ENCODE measurements at regions not wholly inside any gene's neighbourhood (a gene's known extent, or its start where the extent isn't known, plus 50 kb on each side); places are given as distances from the start of the nearest gene placed in this dataset.

GRCh38 chr16:26806657-26807056 is 260.1 kb upstream of the C16orf82 start:
- no peak for DNase-seq (ENCODE audit: unreplicated experiment)
- Mint-ChIP-seq H3K36me3 (ENCODE audit: insufficient read depth, unreplicated experiment) (no peaks in the 10 kb centered on the region), H3K9me3 (ENCODE audit: unreplicated experiment) (peaks cover 37% of the 10 kb centered on the region), H3K27me3 (ENCODE audit: insufficient read depth, unreplicated experiment) (no peaks in the 10 kb centered on the region), H3K27ac (ENCODE audit: low read depth, unreplicated experiment) (no peak overlapping the region), H3K4me1 (ENCODE audit: insufficient read depth, unreplicated experiment) (no peaks in the 10 kb centered on the region), H3K4me3 (ENCODE audit: unreplicated experiment) (no peak overlapping the region)
- TF ChIP-seq CTCF (IDR thresholded peaks at IDR 0.05; ENCODE audit: unreplicated experiment): no peak
- POLR2A ChIA-PET: no interaction called here
- no TSS peak for BruUV-seq (replicated peaks)
- CTCF ChIA-PET: no interaction called here
- intact Hi-C loops (cut with micrococcal nuclease): no loop called here

GRCh38 chr16:26809461-26809860 is 257.3 kb upstream of the C16orf82 start:
- TF ChIP-seq CTCF (IDR thresholded peaks at IDR 0.05; ENCODE audit: unreplicated experiment): no peak
- no peaks in the 10 kb centered on the region for H3K27me3 Mint-ChIP-seq (ENCODE audit: insufficient read depth, unreplicated experiment)
- H3K27ac Mint-ChIP-seq (ENCODE audit: low read depth, unreplicated experiment): no peak overlapping the region
- BruUV-seq (replicated peaks): no TSS peak
- ChIA-PET POLR2A (no interaction called here), CTCF (no interaction called here)
- H3K9me3 Mint-ChIP-seq (ENCODE audit: unreplicated experiment): peaks cover 19% of the 10 kb centered on the region
- intact Hi-C loops (cut with micrococcal nuclease): no loop called here
- DNase-seq (ENCODE audit: unreplicated experiment): no peak
- H3K4me1 Mint-ChIP-seq (ENCODE audit: insufficient read depth, unreplicated experiment): no peaks in the 10 kb centered on the region
- no peak overlapping the region for H3K4me3 Mint-ChIP-seq (ENCODE audit: unreplicated experiment)
- H3K36me3 Mint-ChIP-seq (ENCODE audit: insufficient read depth, unreplicated experiment): no peaks in the 10 kb centered on the region

GRCh38 chr16:26816266-26816665 is 250.5 kb upstream of the C16orf82 start:
- no peaks in the 10 kb centered on the region for H3K36me3 Mint-ChIP-seq (ENCODE audit: insufficient read depth, unreplicated experiment)
- no TSS peak for BruUV-seq (replicated peaks)
- H3K9me3 Mint-ChIP-seq (ENCODE audit: unreplicated experiment): peaks cover 15% of the 10 kb centered on the region
- no peak overlapping the region for H3K4me3 Mint-ChIP-seq (ENCODE audit: unreplicated experiment)
- no peak for DNase-seq (ENCODE audit: unreplicated experiment)
- ChIA-PET POLR2A (no interaction called here), CTCF (no interaction called here)
- H3K27ac Mint-ChIP-seq (ENCODE audit: low read depth, unreplicated experiment): no peak overlapping the region
- H3K27me3 Mint-ChIP-seq (ENCODE audit: insufficient read depth, unreplicated experiment): no peaks in the 10 kb centered on the region
- no peaks in the 10 kb centered on the region for H3K4me1 Mint-ChIP-seq (ENCODE audit: insufficient read depth, unreplicated experiment)
- intact Hi-C loops (cut with micrococcal nuclease): no loop called here
- no peak for TF ChIP-seq CTCF (IDR thresholded peaks at IDR 0.05; ENCODE audit: unreplicated experiment)

- CTCF ChIA-PET: no interaction called here
- Mint-ChIP-seq H3K9me3 (ENCODE audit: unreplicated experiment) (peaks cover 18% of the 10 kb centered on the region), H3K27me3 (ENCODE audit: insufficient read depth, unreplicated experiment) (no peaks in the 10 kb centered on the region), H3K4me3 (ENCODE audit: unreplicated experiment) (no peak overlapping the region), H3K4me1 (ENCODE audit: insufficient read depth, unreplicated experiment) (no peaks in the 10 kb centered on the region), H3K36me3 (ENCODE audit: insufficient read depth, unreplicated experiment) (no peaks in the 10 kb centered on the region), H3K27ac (ENCODE audit: low read depth, unreplicated experiment) (no peak overlapping the region)
- intact Hi-C loops (cut with micrococcal nuclease): no loop called here
- no peak for TF ChIP-seq CTCF (IDR thresholded peaks at IDR 0.05; ENCODE audit: unreplicated experiment)
- POLR2A ChIA-PET: no interaction called here
- no TSS peak for BruUV-seq (replicated peaks)
- DNase-seq (ENCODE audit: unreplicated experiment): no peak
Measured at GRCh38 chr16:26816885-26817571, 249.7 kb upstream of the C16orf82 start.

All from MCF 10A (cell line).